GM18909 (cell line): ENCODE measurements at regions not wholly inside any gene's neighbourhood (a gene's known extent, or its start where the extent isn't known, plus 50 kb on each side); places are given as distances from the start of the nearest gene placed in this dataset.

Source experiments
- ATAC-seq: cut with Tn5 transposase; IDR thresholded peaks from one replicate; pipeline ENCODE4 v1.9.1; 2021; ENCODE audit warnings: mild to moderate bottlenecking; ENCODE audit not compliant: unreplicated experiment, poor library complexity

DNA sequence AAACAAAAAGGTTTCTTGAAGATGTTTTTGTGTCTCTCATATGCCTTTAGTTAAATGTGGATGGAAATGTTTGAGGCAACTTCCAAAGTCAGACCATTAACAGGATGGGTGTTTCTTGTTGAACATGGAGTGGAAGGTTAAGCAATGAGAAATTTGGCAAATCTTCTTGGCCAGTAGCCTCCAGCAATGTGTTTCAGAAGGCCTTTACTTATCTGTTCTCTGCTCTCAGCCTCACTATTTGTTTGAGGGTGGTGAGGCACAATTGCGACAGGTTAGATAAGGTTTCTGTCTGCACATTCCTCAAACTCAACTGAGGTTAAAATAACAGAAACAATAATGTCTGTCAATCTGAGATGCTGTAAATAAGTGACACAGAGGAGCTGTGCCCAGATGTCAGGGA, 1019.0 kb downstream of the DIAPH3 start:
- no peak for ATAC-seq

DNA sequence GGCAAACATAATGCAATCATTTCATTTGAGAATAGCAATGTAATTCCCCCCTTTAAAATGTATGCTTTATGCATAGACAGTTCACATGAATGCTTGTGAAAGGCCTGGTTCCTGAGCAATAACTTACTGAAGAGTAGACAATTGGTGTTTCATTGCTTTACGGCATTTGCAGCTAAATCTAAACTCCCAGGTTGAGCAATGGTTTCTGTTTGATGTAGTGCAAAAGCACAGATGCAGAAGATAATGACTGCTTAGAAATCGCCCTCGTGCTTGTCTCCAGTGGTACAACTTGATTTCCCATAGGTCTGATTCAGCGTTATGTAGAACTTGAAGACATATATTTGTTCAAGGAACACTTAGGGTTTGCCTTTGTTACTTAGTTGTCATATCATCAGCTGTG, 1018.3 kb downstream of the DIAPH3 start:
- no peak for ATAC-seq

DNA sequence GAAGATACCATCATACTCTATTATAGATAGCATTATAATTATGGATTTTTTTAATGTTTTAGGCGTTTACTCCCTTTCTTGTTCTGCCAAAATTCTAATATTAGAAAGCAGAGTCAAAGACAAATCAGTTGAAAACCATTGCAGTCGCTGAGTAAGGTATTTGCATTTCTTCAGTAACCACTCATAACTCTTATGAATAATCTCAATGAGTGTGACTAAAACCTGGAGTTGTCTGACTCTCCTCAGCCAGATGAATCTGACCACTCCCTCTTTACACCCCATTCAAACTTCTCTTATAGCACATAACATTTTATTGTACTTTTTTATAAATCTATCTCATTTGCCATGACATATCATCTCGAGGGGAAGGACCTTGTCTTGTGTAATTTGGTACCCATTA, 1006.5 kb downstream of the DIAPH3 start:
- no peak for ATAC-seq

DNA sequence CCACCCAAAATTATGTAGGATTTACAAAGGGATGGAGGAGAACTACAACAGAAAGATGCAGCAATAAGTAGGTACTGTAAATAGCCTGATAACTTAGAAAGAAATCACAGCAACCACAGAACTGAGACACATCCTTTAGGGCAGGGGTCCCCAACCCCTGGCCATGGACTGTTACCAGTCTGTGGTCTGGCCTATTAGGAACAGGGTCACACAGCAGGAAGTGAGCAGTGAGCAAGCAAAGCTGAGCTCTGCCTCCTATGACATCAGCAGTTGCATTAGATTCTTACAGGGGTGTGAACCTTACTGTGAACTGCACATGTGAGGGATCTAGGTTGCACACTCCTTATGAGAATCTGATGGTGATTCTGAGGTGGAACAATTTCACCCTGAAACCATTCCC, 997.6 kb downstream of the DIAPH3 start:
- no peak for ATAC-seq

DNA sequence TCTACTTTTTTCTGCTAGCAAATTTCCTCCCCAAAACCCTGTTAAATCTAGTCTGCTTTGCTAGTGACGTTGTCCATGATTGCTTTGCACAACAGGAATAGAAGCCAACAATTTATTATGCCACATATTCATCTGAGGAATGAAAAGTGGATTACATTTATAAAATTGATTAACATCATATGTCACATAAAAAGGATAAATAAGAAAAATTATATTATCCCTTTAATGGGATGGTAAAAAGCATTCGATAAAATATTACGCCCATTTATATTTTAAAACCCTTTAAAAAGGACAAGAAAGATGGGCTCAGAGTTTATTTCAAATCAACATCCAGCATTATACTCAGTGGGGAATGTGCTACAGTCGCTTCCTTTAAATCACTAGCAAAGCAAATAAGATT, 991.7 kb downstream of the DIAPH3 start:
- no peak for ATAC-seq

DNA sequence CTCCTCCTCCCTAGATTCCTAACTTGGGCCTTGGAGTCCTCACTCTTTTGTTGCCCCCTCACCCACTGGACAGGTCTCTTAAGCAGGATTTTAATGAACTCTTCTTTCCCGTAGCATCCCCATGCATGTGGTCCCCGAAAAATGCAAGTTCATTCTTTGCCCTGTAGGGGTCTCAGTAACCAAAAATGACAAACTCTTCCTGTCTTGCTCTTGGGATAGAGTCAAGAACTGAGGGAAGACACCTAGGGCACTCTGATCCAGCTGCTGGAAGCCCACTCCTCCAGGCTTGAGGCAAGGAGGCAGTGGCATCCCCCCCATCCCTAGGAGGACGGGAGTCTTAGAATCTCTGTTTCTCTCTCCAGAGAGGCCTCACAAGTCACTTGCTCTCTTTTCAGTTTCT, 987.0 kb downstream of the DIAPH3 start:
- ATAC-seq = no peak

DNA sequence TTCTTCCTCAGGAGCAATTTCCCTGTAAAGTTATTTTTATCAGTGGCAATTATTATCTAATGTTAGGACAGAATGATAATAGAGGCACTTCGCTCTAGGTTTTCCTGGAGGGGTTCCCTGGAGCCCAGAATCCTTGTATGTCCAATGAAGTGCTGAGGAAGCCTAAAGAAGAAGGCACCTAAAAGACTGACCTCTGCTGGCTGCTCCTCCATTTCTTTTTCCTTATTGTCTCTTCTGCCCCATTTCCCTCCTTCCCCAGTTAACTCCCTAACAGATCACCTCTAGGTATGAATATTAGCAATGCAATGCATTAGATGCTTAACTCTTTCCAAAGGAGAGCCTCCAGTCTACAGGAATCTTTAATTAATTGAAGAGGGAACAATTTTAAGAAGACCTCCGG, 985.4 kb downstream of the DIAPH3 start:
- ATAC-seq = no peak

DNA sequence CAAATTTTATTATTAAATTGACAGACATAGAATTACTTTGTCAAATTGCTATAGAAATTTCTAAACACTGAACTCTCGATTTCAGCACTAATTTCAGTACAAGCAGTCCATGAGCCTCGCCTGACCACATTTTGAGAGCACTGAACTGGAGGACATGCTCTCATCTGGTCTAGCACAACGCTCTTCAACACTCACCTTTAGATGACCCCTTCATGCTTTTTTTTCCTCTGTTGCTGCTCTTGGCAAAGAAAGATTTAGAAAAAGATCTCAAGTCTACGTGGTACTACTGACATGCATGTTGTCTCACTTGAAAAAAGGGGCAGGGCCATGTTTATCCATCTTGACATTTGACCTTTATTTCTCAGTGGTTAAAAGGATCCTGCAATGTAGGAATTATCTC, 981.5 kb downstream of the DIAPH3 start:
- no peak for ATAC-seq

DNA sequence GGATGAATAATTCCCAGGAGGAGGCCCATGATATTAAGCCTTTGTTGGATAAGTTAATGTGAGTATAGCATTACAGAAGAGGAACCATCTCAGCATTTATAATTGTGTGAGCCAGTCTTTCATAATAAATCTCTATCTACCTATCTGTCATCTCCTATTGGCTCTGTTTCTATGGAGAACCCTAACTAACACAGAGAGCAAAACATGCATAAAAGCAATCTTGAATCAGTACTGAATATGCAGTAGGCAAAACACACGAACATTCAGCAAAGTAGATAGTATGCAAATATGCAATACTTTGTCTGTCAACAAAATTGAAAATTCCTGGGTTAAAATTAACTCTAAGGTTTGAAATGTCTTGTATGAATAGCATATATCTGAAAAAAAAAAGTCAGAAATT, 966.3 kb downstream of the DIAPH3 start:
- ATAC-seq = no peak

DNA sequence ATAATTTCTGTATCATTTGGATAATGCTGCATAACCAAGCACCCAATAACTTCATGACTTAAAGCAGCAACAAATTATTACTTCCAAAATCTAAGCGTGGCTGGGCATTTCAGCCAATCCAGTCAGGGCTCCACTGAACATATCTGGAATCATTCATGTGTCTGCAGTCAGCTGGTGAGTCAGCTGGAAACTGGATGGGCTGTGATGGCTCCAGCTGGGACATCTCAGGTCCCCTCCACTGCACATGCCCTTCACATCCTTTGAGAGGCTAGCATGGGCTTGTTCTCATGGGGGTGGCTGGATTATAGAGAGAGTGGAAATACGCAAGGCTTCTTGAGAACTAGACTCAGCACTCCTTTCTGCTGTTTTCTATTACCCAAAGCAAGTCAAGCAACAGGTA, 961.9 kb downstream of the DIAPH3 start:
- ATAC-seq = no peak

DNA sequence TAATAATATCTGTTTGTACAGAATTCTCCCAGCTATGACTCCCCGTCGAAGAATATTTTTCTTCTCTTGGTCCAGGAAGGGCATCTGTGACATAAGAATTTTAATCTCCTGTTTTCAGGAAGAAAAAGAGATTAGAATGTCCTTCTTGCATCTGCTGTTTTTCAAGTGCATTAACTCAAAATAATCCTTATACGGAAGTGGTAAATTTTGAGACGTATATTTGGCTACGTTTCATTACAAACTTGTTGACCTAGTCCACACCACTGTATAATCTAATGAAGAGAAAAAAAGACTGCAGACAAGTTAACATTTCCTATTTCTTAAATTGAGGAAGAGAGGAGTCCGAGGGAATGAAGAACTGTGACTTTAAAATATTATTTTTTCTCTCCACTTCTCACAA, 959.9 kb downstream of the DIAPH3 start:
- ATAC-seq = no peak

DNA sequence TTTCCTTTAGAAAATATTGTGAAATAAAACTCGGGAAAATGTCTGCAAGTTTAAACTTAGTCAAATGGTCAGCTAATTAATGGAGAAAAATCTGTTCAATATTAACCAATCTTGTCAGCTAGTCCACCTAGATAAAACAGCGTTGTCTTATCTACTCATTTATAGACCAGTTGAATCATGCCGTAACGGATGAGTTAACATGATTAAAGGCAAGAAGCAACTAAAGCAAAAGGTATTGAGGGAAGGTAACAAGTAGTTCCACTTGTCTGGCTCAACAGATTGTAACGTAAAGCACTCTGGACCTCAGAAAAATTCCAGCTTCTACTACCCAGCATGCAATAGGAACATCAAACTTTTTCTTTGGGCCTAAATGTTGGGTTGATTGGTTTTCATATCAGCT, 958.2 kb downstream of the DIAPH3 start:
- ATAC-seq = no peak

DNA sequence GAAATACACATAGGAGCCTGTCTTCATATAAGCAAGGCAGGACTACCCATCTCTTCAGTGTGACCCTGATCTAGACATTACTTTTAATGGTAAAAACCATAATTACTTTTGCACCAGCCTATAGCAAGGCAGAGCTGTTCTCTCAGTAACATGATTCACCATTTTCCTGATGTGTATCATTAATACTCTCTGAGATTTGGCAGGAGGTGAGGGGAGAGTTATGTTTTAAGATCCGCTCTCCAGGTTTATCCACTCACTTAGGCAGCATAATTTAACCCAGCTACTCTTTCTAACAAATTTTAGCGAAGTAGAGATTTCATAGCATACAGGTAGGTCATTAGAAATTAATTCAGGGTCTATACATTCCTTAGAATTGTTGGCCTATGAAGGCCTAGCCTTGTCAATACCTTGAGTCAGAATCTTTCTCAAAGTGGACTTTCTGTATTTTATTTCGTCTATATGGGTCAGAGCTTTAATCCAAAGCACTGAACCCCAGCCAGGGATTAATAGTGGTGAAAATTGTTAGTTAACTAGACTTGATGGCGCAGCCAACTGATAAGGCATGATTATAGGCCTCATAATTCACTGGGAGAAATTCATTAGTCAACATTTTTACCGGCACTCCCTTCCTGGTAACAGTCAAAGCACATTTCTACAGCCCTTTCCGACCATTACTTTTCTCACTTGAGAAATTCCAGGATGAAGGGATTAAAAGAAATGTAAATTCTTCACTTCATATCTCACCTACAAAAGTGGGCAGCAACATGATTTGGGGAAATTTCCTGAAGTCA, 955.1 kb downstream of the DIAPH3 start:
- ATAC-seq = no peak

DNA sequence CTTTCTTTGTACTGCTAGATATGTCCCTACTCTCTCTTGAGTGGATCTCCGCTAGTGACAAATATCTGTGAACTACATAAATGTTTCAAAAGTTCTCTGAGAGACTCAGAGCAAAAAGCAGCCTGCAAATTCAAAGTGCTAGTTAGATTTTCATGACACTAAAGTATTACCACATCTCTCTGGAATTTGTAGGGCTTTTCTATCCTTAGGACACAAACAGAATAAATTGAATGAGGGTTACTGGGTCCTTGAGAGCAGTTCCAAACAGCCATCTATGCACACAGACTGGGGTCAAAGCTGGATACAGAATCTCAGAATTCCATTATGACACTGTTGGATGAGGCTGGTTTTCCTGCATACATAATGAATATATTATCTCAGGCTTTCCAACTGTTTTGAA, 953.2 kb downstream of the DIAPH3 start:
- ATAC-seq = no peak

DNA sequence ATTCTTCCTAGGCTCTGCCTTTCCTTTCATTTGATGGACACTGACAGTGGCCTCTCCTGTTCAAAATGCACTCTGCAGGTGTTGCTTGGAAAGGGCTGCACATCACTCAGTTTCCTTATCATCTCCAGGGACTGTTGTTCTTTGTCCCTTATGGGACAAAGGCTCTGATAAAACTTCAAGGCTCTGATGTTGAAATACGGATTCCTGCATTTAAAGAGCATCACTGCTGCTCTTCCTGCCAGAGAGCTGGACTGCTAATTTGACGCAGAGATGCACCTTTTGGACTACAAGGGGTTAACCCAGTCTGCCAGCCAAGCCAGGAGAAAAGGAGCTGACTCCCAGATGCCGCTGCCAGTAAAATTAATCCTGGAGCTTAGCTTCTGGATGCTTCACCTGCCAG, 952.1 kb downstream of the DIAPH3 start:
- ATAC-seq = no peak

DNA sequence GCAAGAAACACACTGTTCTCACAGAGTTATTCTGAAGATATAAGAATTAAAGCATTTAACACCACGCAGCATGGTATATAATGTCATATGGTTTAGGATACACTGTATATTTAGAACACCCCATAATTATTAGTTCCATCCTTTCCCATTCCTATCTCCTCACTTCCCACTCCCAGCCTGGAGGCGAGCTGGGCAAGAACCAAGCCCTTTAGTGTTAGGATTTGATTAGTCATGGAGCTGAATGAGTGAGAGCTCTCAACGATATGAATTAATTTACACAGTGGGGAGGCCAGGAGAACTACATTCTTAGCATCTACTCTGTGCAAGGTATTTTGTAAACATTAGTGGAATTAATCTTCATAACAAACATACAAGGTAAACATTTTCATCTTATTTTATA, 934.3 kb downstream of the DIAPH3 start:
- ATAC-seq = no peak

DNA sequence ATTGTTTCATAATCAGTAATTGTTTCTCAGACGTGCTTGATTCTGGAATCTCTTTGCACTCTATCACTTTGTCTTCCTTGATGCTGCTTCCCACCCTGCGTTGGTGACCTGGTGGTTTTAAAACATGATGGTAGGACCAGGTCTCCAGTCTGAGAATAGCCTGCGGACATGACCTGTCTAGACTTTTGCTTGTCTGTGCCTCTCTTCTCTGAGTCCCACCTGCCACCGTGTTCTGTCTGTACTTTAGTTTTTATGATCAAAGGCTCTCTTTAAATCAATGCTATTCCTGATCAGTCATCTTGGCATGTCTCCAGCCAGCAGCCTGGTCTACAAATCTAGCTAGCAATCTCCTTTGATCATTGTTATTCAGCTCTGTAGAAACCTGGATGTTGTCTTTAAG, 933.9 kb downstream of the DIAPH3 start:
- ATAC-seq = no peak

DNA sequence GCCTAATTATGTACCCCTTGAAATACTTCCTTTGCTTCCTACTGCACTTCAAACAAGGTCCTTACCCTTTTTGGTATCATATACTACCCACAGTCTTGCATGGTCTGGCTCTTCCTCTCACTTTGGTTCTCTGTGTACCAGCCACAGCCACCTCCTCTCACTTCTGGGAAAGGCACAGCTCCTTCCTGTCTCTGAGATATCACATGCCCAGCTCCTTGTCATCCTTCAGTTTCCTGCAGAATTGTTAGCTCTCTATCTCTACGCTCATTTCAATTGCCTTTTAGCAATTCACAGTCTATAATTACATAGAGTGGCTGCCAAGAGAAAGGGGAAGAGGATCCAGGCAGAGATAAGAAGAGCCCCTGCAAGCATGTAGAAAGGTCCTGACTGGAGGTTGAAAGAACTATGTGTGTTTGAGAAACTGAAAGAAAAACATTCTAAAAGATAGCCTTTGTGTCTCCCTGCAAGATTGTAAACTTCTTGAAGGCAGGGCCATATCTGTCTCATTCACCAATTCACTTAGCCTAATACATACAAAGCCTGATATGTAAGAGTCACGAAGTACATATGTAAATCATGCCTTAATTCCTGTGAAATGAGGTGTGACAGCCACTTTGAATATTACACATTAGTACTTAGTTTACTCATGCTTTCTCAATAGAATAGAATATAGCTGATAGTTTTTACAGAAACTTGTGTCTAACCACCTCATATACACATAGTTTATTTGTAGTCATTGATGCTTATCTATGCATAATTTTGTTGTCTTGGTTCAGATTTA, 933.1 kb downstream of the DIAPH3 start:
- no peak for ATAC-seq

DNA sequence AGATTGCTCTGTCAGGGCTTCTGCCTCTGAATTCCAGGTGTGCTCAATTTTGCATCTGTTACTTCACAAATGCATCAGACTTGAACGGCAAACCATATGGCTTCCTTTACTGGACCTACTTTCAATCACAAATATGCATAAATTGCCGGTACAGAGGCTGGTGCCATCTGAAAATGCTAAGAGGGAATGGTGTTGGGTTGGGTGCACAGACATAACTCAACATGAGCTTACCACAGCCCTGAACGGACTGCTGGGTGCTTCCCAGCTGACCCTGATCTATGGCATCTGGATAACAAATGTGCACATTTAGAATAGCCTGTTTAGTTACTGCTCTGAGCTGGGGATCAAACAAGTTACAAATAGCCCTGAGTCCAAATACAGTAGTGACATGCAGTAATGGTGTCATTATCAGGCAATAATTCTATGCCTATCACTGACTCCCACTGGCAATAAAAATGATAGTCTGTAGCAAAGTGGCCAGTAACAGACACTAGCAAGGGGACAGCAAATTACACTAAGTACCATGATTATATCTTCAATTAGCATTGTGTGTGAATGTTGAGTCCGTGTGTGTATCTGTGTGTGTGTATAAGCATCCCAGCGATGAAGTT, 927.3 kb downstream of the DIAPH3 start:
- no peak for ATAC-seq

DNA sequence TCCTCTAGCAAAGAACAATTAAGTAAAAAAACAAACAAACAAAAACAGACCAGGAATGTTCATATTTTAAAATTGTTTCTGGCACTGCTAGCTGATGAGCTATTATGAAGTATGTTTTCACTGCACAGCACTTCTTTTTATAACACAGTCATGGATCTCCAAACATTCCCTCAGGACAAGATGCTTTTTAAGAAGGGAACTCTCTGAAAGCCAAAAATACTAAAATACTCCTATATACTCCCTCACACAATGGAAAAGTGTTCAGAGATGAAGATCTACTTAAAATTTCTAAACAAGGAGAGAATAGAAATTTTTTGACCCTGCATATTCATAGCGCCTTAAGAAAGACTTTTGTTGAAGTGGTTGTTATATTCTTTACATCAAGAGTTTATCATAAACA, 926.8 kb downstream of the DIAPH3 start:
- ATAC-seq = no peak

DNA sequence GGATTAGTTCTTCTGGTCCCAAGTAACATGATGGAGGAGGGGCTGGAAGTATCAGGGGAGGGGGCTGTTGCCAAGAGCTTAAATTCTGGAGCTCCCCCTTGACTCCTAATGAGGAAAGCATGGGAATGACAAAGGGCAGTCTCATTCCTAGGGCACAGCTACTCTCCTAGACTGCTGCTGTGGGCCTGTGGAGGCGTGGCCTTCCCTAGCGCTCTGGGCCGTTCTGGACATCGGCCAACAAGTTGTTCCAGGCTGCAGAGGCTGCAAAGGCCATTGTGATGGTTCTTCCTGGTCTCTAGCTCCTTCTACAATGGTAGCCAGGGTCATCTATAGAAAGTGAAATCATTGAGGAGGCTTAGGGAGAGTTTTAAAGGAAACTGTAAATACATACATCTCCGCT, 916.6 kb downstream of the DIAPH3 start:
- ATAC-seq = no peak
